Hematopoietic multipotent progenitor cell treated with erythropoietin and hydrocortisone succinate and interleukin-3 and kit ligand, for 17 days (in vitro differentiated cells): ENCODE measurements at regions not wholly inside any gene's neighbourhood (a gene's known extent, or its start where the extent isn't known, plus 50 kb on each side); places are given as distances from the start of the nearest gene placed in this dataset.
A peak's percentile ranks its signal among the peaks of the same experiment; 100 is the strongest.

Experiments used
- DNase-seq: peaks from one replicate; pipeline ENCODE4 v3.0.0-alpha.2; 2015; ENCODE audit warnings: low spot score

DNA sequence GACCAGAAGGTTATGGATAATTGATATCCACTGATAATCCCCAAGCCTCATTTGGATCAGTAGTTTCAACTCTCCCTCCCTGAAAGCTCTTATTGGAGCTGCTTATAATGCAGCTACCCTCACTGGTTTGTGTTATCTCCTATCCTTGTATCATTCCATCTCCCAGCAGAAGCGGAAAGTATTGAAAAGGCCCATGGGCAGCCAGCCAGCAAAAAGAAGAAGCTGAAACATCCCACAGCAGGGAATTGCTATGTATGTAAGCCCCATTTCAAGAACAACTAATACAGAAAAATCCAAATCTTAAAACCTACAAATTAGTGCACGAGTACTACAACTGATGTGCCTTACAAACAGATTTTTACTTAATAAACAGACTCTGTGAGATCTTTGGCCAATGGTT, 269.0 kb upstream of the ECI2 start:
- DNase-seq, result no peak

DNA sequence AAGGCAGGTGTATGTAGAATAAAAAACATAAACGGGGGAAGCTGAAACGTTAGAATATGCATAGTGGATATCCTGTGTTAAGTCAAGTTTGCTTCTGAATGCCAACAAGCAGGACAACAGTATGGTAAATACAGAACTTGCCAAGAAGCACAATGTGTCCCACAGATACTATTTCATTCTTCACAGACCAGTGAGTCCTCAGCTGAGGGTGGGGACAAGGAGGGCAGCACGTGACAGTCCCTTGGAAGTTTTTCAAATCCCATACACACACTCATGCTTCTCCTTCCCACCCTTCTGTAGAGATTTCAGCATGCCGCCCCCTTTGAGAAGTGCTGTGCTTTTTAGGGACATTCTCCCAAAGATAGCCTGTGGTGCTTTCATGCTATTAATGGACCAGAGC, 268.5 kb upstream of the ECI2 start:
- DNase-seq, result no peak

DNA sequence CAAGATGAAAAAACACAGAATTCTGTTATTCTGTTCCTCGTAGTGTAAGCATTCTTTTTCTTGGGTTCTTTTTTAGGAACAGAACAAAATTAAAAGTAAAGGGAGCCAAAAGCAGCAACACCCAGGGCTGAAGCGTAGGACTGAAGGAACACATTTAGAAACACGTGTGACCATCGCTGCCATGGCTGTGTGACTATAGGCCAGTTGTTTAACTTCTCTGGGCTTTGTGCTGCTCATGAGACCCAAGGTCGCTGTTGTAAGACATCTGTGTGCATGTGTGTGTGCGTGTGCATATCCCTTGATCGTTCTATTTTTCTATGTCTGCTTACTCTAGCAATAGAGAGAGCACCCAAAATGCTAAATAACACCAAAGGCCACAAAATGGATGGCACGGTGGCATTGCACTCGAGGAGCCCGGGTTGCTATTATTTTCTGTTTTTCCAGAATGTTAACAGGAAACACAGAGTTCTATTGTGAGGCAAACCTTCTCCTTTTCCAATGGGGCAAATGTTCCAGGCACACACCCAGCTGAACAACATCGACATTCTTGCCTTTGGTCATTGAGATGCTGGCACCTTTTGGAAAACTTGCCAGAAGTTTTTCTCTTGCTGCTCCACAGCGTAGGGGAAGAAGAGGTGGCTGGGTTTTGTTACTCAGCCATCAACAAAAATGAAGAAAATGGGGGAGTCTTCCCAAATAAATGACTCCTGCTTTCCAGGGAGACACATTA, 267.8 kb upstream of the ECI2 start:
- DNase-seq, result no peak

DNA sequence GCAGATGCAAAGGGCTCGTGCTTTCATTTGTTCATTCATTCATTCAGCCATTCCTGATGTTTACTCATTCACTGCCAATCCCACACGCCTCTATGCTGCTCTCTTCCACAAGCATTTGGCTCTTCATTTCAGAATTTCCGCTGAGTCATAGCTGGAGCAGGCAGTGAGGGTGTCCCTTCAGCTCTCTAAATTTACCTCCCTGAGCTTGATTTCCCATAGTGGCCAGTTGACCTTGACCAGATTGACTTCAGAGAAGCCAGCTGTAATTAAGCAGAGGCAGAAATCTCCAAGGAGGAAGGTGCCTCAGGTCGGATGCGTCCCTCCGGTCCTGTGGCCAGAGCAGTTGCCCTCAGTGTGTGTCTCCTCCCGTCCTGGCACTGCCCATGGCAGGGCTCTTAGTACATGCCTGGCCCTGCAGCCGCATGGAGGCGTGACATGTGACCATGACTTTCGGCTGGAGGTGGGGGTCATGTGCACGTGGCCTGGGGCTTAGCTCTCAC, 267.2 kb upstream of the ECI2 start:
- peak; percentile 9 for DNase-seq

DNA sequence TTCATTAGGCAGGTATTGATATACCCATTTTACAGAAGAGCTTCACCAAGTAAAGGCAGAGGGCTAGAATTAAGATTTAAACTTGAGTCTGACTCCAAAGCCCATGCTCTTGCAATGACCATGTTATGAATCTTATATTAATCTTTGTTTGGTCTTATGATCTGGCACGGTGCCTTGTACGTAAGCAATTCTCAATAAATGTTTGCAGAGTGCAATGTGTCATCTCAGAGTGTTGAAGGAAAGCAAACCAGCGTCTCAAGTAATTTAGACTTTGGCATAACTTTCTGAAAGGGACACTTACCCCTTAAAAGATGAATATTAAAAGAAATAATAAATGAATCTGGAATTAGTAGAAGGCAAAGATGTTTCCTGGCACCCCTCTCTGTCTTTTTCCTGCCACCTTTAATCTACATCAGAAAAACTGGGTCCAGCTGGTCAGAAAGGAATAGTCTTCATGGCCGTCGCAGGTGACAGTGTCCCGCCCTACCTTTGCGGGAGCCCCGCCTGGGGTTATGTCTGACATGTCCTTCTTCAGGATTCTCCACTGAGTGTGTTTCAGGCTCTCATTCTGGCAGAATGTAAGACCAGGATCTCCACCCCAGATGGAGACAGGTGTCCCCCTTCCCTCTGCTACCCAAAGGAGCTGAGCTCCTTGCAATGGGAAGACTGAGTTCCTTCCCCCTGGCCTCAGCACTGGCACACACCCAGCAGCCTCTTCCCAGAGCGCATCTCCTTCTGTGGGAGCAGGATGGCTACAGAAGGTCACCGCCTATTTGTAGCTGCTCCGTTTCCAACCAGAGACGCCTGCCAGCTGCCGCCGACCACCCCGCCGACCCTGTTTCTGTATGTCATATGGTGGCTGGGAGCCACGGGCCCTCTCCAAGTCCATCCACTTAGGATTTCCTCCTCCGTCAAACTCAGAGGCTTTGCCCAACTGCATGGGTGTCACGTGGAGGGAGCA, 266.3 kb upstream of the ECI2 start:
- no peak for DNase-seq

DNA sequence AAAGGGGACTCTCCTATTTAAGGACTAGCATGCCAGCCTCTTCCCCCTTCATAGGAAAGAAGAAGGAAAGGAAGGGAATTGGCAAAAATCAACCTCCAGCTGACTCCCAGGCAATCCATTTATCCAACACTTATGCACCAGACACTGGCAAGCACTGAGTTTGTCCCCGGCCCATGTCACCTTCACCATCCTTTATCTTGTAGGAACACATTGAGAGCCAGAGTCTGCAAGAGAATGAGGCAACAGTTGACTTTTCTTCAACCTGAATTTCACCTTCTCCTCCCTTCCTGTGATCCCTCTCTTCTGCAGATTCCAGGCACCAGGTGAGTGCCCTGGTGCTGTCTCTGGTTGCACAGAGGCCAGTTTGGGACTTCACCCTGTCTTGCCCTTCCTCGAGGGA, 264.3 kb upstream of the ECI2 start:
- no peak for DNase-seq

DNA sequence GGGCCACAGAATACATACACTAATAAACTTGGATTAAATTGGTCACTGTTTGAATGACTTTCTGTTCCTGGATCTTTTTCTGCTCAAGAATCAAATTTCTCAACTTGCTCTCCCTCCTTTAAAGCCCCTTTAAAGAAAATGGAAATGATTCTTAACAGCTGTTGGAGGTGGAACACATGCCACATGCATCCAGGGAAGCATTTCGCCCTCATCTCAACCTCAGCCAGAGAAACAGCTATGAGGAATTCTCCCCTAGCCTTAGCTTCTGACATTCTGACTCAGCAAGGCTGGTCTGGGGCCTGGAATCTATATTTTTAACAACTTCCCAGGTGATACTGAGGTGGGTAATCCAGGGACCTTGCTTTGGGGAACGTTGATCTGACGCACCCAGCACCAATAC, 263.4 kb upstream of the ECI2 start:
- DNase-seq, result no peak

DNA sequence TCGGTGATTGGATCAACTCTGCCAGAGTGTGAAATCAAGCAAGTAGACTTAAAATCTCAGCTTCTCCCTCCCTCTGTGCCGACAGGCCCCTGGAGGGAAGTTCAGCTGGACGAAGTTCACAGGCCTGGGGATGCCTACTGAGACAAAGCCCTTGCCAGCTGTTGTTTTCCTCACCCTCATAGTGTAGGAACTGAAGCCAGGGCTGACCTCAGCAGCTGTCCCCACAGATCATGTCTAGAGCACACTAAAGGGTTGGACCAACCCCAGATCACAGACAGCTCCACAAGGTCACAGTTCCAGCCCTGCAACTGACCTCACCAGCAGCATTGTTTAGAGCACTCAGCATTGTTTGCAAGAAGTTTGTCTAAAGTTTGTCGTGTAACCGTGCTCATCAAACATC, 261.9 kb upstream of the ECI2 start:
- DNase-seq, result no peak

DNA sequence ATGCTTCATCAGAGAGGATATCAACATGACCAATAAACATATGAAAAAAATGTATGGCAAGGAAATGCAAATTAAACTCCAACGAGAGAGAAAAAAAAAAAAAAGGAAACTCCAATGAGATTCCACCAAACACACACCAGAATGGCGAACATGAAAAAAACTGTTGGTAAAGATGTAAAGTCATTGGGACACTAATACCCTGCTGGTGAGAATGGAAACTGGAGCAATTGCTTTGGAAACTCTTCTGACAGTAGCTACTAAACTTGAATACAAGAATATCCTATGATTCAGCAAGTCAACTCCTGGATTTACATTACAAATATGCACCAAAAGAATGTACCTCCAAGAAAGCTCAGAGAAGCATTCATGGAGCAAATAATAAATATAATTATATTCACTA, 260.7 kb upstream of the ECI2 start:
- no peak for DNase-seq

DNA sequence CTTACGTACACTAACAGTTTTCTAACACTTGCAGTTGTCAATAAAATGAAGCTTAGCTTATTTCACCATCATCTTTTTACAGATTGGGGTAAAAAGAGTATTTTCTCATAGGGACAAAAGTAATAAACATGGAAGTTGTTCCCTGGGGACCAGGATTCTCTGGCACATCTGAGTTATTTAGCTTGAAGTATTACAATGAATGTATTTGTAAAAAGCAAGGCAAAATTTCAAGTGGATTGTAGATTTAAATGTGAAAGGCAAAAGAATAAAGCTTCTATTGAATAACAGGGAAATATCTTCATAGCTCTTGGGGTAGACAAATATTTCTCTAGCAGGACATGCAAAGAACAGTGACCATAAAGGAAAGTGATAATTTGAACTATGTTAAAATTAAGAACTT, 260.0 kb upstream of the ECI2 start:
- no peak for DNase-seq

DNA sequence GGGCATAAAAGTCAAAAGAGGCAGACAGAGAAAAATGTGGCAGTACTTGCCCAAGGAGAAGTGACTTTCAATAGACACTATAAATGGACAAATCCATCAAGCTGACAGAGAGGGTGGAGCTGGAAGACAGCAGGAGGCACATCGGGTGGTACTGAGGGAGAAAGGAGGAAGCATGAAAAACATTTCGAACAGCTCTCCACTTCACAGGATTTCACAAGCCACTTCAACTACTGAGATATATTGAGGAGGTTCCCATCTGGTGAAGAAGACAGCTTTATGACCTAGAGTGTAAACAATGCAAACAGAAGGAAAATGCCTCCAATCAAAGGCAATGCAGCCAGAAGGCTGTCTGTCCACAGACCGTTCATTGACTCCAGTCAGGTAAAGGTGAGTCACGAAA, 259.4 kb upstream of the ECI2 start:
- no peak for DNase-seq

DNA sequence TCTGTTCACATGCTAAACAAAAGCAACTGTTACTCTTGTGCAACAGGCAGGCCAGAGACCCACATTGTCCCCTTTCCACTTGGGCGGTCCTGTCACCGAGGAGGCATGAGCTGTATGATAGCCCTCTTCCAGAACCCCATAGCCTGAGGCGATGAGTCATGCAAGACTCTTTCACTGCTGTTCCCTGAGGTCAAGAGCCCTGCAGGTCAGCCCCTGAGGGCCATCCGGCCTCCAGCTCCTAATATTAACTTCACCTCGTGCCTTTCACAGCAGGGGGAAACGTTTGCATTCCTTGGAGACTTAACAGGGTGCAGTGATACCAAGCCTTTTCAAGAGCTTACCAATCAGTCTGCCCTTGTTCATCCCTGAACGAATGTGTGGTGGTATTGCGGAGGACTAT, 253.3 kb upstream of the ECI2 start:
- no peak for DNase-seq

DNA sequence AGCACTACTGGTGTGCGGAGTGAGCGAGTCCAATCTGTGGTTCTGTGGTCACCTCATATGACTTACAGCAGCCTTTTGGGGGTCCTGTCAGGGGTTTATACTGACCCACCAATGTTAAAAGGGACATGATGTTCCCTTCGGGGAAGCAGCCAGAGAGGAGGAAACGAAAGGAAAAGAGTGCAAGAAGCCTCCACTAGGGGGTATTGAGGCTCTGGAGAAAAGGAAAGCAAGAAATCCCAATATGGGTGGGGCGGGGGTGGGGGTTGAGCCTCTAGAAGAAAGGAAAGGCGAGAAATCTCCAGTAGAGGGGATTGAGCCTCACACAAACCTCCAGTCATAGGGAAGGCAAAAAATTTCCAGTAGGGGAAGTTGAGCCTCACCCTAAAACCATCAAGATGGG, 249.3 kb upstream of the ECI2 start:
- no peak for DNase-seq

DNA sequence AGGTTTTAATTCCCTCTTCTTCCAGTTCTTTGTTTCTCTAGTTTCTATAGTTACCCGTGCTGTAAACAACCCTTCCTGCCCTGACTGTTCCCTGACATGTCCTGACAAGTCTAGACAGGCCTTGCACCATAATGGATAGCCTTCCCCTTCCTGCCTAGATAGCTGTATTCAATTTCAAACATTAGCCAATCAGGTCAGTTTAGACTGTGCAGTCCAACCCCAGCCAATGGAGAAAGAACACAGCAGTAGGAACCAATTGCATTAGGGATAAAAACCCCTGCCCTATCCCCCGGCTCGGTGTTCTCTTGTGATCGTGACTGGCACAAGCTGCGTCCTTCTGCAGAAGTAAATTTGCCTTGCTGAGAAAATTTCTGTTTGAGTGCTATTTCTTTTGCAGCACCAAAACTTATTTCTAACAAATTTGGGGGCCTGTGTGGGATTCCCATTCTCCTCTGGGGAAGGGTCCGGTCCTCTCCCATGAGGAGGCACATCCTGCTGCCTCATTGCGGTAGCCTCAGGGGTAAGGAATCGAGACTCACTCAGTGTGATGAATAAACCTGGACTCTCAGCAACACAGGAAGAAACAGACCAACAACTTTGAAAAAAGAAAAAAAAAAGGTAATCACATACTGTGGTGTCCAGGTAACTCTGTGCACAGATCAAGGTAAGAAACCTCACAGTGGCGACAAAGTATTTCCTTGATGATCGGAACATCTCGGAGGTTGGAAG, 248.7 kb upstream of the ECI2 start:
- DNase-seq, result no peak

DNA sequence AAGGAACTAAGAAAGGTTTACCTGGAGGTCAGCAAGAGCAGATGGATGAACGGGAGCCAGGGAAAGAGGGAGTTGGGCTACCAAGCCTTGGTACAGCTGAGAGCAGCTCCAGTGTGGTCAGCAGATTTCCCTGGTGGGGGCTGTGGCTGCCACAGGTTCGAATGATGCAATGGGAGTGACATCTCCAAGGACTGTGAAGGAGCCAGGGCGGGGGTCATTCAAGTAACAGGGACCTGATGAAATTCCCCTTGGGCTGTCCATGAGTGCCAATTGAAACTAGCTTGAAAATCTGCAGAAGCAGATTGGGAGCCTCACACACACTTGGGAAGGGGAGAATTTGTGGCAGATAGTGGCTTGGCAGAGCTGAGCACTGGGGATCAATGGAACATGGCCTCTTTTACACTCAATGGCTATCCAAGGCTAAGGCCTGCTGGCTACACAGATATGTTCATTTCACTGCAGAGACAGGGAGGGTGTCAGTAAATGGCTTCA, 247.0 kb upstream of the ECI2 start:
- DNase-seq, result no peak

DNA sequence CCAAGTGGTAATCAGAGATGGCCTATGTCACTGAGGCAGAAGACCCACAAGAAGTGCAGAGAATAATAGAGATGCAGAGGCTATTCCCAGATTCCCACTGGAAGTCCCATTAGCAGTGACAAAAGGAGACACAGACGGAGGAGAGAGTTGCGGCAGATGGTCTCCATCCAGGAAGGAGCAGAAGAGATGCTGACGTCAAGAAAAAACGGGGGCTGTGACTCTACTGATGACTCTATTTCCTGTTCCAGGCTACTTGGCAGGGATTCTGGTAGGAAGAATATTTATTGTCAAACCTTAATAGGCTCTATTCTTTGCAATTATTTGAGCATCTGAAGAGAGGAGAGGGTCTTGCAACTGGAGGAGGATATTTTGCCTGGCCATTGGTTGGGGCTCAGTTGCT, 246.0 kb upstream of the ECI2 start:
- DNase-seq, result no peak

DNA sequence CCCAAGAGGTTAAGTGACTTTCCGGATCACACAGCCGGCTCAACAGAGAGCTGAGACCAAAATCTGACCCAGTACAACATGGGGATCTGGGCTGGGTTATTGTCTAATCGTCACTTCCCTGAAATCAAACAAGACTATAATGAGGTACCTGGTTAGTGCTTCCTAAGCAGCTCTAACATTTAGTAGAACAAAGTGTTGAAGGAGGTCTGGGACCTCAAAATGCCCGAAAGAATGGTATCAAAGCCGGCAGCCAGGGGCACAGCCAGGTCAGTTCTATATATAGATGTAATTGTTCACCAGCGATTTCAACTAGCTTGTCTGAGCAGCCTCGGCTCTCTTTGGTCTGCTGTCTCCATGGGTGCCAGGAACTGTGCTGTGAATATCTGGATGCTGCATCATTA, 245.5 kb upstream of the ECI2 start:
- no peak for DNase-seq

DNA sequence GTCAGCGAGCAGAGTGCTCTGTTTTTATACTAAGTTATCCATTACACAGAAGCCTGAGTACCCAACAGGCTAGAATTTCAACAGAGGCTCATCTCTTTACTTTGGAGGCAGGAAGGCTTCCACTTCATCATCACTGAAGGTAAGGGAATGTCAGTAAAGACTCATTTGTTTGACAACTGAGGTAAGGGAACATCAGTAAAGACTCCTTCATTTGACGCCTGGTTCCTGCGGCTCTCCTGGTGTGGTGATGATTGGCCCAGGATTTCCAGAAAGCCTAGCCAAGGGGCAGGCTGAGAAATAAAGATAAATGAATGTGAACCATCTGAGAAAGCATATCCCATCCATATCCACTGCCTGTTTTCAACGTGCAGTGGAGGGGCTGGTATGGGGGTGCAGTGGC, 244.6 kb upstream of the ECI2 start:
- DNase-seq, result no peak

DNA sequence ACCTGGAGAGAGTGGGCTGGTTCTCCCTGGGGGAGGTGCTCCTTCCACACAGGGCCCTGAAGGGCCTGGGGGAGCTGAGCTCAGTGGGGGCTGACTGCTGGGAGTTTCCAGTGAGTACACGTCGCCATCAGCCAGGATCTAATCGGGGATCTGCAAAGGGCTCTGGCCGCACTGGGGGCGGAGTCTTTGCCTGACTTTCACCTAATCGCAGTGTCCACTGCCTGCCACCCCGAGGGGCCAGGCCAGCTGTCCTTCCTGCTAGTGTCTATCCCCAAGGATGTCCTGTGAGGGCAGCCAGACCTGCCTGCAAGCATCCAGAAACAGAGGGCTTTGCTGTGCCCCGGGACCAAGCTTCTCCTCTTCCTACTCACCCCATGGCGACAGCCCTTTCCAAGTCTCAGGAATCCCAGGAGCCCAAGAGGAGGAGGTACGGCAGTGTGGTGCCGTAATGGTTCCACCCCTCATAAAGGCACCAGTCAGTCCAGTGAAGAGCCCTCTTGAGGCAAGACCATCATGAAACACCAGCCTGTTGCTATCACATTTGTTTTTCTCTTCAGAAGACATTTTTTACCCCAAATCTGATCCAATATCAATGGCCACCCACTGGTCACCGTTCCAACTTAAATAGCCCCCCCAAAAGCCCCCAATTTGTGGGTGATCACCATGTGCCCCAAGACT, 243.1 kb upstream of the ECI2 start:
- DNase-seq, result no peak

DNA sequence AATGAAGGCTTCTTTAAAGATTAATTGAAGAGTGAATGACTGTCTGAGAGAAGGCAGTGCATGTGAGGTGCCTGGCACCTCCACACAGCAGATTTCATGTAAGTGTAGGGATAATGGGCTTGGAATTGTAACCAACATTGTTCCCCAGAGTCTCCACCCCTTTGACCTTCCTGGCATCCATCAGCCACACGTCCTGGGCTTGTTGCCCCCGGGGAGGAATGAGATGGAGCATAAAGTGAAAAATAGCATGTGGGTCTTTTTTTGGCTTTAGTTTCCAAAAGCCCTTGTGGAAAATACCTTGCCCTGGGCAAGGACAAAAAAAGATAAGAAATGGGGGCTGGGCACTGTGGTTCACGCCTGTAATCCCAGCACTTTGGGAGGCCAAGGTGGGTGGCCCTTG, 242.2 kb upstream of the ECI2 start:
- no peak for DNase-seq

DNA sequence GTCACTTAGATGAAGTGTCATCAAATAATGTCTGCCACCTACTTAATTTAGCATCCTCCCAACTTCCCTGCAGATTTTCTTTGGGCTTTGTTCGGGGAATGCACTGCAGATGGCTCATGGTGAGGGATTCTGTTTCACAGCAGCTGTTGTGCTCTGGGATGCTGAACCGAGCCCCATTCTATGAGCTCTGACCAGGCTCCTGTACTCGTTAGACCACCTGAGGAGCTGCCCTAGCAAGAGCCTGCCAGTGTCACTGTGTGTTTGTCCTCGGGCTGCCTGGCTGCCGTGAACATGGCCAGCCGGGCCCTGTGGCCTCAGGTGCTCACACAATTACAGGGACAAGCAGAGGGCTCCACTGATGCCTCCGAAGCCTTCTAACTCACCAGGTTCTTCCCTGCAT, 238.8 kb upstream of the ECI2 start:
- no peak for DNase-seq

DNA sequence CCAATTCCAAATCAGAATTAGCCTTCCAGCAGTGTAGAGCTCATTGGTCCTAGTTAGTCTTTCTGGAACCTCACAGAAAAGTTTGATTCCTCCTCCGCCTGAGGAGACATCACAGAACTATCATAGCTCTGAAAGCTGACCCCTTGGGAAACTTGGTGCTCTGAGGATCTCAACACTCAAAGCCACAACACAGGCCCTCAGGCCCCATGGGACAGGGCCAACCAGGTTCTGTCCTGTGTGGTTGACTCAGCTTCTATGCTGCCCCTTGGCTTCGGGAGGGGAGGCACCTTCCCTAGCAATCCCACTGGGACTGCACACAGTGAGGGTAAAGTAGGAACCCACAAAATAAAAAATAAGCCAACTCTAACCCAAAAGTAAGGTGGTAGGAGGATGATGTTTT, 237.5 kb upstream of the ECI2 start:
- no peak for DNase-seq
